ENCODE measurements at regions not wholly inside any gene's neighbourhood (a gene's known extent, or its start where the extent isn't known, plus 50 kb on each side); places are given as distances from the start of the nearest gene placed in this dataset.

GRCh38 chr4:13276357-13276756, 207.8 kb downstream of the RAB28 start:
- TF ChIP-seq CTCF (IDR thresholded peaks at IDR 0.05) (no peak), POLR2A (IDR thresholded peaks at IDR 0.05) (no peak), EP300 (IDR thresholded peaks at IDR 0.05; ENCODE audit: low read depth) (no peak)

Measured in transverse colon (tissue), 3 donors.